ENCODE measurements at regions not wholly inside any gene's neighbourhood (a gene's known extent, or its start where the extent isn't known, plus 50 kb on each side); places are given as distances from the start of the nearest gene placed in this dataset.

DNA sequence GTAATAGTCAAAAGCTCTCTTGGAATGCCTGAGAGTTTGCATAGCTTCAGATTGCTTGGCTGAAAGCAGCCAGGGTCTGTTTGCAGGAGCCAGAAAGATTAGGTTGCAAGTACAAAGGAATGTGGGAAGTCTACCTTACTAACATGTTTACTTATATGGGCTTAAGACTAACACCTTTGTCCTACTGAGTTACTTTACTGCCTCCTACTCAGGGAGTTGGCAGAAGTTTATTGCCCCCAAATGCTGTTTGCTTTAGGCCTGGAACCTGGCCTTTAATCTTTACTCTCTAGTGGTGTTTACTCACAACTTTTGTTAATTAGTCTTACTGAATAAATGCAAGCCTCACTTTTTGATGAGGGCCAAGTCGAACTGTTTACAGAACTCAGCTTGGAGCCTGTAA is 219.4 kb upstream of the ZC4H2 start:
- TF ChIP-seq EP300 (IDR thresholded peaks at IDR 0.05) (no peak), POLR2A (IDR thresholded peaks at IDR 0.05) (no peak), POLR2AphosphoS5 (IDR thresholded peaks at IDR 0.05) (no peak)
- TF ChIP-seq, protein P1, sequence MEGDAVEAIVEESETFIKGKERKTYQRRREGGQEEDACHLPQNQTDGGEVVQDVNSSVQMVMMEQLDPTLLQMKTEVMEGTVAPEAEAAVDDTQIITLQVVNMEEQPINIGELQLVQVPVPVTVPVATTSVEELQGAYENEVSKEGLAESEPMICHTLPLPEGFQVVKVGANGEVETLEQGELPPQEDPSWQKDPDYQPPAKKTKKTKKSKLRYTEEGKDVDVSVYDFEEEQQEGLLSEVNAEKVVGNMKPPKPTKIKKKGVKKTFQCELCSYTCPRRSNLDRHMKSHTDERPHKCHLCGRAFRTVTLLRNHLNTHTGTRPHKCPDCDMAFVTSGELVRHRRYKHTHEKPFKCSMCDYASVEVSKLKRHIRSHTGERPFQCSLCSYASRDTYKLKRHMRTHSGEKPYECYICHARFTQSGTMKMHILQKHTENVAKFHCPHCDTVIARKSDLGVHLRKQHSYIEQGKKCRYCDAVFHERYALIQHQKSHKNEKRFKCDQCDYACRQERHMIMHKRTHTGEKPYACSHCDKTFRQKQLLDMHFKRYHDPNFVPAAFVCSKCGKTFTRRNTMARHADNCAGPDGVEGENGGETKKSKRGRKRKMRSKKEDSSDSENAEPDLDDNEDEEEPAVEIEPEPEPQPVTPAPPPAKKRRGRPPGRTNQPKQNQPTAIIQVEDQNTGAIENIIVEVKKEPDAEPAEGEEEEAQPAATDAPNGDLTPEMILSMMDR (IDR thresholded peaks at IDR 0.05): no peak
